ENCODE measurements at regions not wholly inside any gene's neighbourhood (a gene's known extent, or its start where the extent isn't known, plus 50 kb on each side); places are given as distances from the start of the nearest gene placed in this dataset.
A peak's percentile ranks its signal among the peaks of the same experiment; 100 is the strongest.
"Not testable (repeated sequence)": the region's sequence is repeated elsewhere in the genome, so short reads cannot be mapped to it uniquely, and the experiment has no call there.

DNA sequence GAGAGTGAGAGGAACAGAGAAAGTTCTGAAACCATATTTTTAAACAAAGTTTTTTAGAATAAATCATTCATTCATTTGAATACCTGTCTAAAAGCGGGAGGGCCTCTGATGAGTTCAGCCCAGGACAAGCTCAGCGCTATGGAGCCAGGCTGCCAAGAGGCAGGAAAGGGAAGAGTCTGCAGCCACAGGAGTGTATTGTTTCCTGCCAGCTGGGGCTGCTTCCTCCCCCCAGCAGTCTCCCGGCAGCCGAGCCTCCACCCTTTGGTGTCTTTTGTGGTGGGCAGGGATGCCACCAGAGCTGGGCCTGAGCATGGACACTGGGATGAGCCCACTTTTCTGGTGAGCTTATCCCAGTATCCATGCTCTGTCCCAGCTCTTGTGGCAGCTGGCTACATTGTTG lies 199.5 kb upstream of the TPRG1 start:
- DNase-seq (ENCODE audit: low read depth, low spot score): no peak

GRCh38 chr3:188974856-188975599 lies 196.7 kb upstream of the TPRG1 start:
- DNase-seq (ENCODE audit: low read depth, low spot score): no peak

DNA sequence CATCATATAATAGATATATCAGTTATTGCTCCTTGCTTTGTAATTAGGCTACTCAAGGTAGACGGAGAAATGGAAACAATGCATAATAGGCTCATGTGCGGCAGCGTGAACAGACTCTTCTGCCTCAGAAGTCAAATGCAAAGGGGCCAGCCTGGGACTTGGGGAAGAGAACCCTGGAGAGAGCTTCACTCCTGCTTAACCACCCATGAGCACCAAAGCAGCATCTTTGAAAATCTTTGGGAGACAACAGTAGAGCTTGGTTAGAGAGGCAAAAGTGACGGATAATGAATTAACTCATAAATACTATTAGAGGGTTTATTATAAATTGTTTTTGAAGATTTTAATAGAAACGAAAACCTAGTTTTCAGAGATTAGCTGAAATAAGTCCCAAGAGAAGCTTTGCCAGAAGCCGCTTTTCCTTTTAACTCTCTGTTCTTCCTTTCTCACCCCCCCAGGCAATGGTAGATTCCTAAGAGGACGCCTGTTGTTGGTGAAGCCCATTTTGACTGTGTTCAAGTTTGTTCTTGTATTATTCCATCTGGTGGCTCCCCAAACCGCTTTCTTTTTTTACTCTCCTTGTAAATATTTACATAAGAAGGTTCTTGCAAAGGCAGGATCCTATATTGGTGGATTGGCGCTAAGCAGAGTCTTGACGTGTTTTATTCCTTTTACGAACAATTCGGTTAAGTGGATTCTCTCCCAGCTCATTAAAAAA lies 196.0 kb upstream of the TPRG1 start:
- no peak for DNase-seq (ENCODE audit: low read depth, low spot score)

GRCh38 chr3:188976407-188976806 lies 195.4 kb upstream of the TPRG1 start:
- no peak for DNase-seq (ENCODE audit: low read depth, low spot score)

- no peak for DNase-seq (ENCODE audit: low read depth, low spot score)
Observed at GRCh38 chr3:188978421-188979171, 193.2 kb upstream of the TPRG1 start.

- DNase-seq (ENCODE audit: low read depth, low spot score): no peak
Observed at GRCh38 chr3:188979248-188979647, 192.5 kb upstream of the TPRG1 start.

GRCh38 chr3:188979669-188980310 lies 192.0 kb upstream of the TPRG1 start:
- DNase-seq (ENCODE audit: low read depth, low spot score): no peak

DNA sequence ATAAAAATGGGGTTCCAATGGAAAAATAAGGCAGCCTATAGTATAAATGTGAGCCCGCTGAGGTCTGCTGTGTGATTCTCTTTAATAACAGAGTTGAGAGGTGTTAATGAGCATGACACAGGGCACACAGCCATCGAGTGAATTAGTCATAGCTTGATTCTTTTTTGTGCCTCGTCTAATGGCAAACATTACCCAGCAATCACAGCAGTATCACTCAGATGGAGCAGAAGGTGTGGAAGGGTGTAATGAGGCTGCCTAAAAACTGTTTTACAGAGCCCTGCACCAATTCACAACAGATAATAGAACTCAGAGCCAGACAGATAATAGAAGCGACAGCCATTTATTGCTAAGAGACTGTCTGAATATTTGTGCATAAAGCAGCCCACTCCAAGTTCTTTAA lies 178.6 kb upstream of the TPRG1 start:
- no peak for DNase-seq (ENCODE audit: low read depth, low spot score)

DNA sequence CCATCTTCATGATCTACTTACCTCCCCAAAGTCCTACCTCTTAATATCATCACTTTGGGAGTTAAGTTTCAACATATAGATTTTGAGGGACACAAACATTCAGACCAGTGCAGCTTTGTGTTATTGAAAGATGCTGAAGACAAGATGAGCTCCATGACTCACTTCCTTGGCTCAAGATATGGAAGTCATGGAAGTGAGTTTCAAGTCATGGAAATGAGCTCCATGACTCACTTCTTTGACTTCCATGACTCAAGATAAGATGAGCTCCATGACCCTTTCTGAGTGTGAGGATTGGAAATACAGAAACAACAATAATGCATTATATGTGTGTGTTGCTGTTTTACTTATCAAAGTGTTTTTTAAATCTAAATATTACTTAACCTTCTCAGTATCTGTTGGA lies 170.2 kb upstream of the TPRG1 start:
- peak; percentile 8 for DNase-seq (ENCODE audit: low read depth, low spot score)

- no peak for DNase-seq (ENCODE audit: low read depth, low spot score)
Observed at GRCh38 chr3:189003410-189003809, 168.4 kb upstream of the TPRG1 start.

DNA sequence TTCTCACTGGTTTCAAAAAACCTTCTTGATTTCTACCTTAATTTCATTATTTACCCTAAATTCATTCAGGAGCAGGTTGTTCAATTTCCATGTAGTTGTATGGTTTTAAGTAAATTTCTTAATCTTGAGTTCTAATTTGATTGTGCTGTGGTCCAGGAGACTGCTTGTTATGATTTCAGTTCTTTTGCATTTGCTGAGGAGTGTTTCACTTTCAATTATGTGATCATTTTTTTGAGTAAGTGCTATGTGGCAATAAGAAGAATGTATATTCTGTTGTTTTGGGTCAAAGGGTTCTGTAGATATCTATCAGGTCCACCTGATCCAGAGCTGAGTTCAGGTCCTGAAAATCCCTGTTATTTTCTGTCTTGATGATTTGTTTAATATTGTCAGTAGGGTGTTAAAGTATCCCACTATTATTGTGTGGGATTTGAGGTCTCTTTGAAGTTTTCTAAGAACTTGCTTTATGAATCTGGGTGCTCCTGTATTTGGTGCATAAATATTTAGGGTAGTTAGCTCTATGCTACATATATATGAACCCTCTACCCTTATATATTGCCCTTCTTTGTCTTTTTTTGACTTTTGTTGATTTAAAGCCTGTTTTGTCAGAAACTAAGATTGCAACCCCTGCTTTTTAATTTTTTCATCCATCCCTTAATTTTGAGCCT lies 158.4 kb upstream of the TPRG1 start:
- DNase-seq (ENCODE audit: low read depth, low spot score): no peak

GRCh38 chr3:189014526-189014925 lies 157.2 kb upstream of the TPRG1 start:
- DNase-seq (ENCODE audit: low read depth, low spot score): no peak

- DNase-seq (ENCODE audit: low read depth, low spot score): not testable (repeated sequence)
Observed at GRCh38 chr3:189022576-189023466, 148.9 kb upstream of the TPRG1 start.

- no peak for DNase-seq (ENCODE audit: low read depth, low spot score)
Observed at GRCh38 chr3:189025866-189026265, 145.9 kb upstream of the TPRG1 start.

DNA sequence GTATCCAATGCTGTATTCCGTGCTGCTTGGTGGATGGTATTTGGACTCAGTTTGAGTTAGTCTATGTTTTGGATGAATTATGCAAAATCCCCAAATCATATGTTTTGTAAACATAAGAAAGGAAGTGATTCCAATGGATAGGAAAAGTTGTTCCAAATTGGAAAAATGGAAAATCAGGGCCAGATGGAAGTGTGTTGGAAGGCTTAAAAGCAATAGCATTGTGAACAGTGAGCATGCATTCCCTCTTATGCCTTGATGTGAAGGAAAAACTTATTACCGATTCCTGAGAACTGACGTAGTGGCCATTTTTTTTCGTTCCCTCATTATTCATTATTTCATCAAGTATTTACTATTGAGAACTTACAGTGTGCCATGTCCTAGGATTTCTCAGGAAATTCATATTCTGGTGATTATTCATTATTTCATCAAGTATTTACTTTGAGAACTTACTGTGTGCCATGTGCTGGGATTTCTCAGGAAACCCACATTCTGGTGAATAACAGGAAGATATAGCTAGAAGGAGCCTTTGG lies 144.1 kb upstream of the TPRG1 start:
- no peak for DNase-seq (ENCODE audit: low read depth, low spot score)

DNA sequence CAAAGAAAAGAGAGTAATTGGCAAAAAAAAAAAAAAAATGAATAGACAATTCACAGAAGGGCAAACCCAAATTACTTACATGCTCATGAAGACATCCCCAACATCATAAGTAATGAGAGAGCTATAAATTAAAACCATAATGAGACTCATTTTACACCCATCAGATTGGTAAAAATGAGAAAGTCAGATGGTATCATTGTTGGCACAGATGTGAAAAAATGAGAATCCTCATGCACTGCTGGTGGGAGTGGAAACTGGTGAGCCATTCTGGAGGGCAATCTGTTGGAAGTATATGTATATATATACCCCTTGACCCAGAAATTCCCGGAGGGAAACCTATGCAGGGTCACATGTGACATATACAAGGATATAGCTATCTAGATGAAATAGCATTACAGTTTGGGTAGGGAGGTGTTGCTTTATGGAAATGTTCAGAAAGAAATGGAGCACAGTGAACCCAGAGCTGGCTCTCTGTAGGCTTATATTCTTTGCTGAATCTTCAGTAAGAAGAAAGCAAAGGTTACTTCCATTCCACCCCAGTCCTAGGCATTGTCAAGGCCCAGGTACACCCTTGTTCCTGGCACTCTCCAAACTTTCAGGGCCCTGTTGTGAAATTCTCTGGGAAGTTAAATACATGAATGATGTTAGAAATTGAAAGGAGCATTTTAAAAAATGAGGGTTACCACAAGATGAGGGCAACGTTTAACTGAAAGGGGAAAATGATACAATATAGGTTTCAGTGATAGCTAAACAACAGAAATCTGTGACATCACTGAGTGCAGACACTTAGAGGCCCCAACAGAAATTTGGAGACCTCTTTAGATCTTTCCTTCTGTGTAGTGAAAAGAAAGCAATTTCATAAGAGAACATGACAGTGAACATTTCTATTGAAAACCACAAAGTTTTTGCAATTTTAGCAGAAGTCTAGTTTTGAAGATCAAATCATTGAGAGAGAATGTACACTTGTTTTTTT lies 132.7 kb upstream of the TPRG1 start:
- no peak for DNase-seq (ENCODE audit: low read depth, low spot score)

GRCh38 chr3:189040656-189041335 lies 131.0 kb upstream of the TPRG1 start:
- DNase-seq (ENCODE audit: low read depth, low spot score): no peak

GRCh38 chr3:189041482-189042090 lies 130.2 kb upstream of the TPRG1 start:
- DNase-seq (ENCODE audit: low read depth, low spot score): peak; percentile 19

Measured in pulmonary artery endothelial cell (primary cell).